GM23338 (cell line): ENCODE measurements at regions not wholly inside any gene's neighbourhood (a gene's known extent, or its start where the extent isn't known, plus 50 kb on each side); places are given as distances from the start of the nearest gene placed in this dataset.

Experiments
- ATAC-seq: fragments of 200-7000 bp; cut with Tn5 transposase; 3 replicates; pipeline ENCODE4 v1.9.1; 2020
- DNase-seq: peaks from one replicate; pipeline ENCODE4 v3.0.0-alpha.2; 2015; ENCODE audit warnings: low spot score
- H2AFZ ChIP-seq: fragments of 200-600 bp; sonication (generic); 2 replicates; pipeline ENCODE4 v1.8.0; 2016; ENCODE audit warnings: antibody characterized with exemption, mild to moderate bottlenecking, moderate library complexity
- H3F3A ChIP-seq: fragments of 200-600 bp; sonication (generic); replicated peaks from 2 replicates; pipeline ENCODE4 v1.8.0; 2017; ENCODE audit warnings: antibody characterized with exemption, mixed run types, low read depth
- H3K27ac ChIP-seq: fragments of 200-600 bp; sonication (generic); 2 replicates; pipeline ENCODE4 v1.6.1; 2016; ENCODE audit warnings: low read depth
- H3K27me3 ChIP-seq: fragments of 200-600 bp; sonication (generic); 2 replicates; pipeline ENCODE4 v1.8.0; 2016; ENCODE audit warnings: mild to moderate bottlenecking, mixed run types, moderate library complexity; ENCODE audit not compliant: insufficient read depth
- H3K36me3 ChIP-seq: fragments of 200-600 bp; sonication (generic); 2 replicates; pipeline ENCODE4 v1.8.0; 2016; ENCODE audit warnings: mild to moderate bottlenecking; ENCODE audit not compliant: insufficient read depth
- H3K4me1 ChIP-seq: fragments of 200-600 bp; sonication (generic); 2 replicates; pipeline ENCODE4 v1.8.0; 2016; ENCODE audit warnings: mild to moderate bottlenecking, moderate library complexity; ENCODE audit not compliant: insufficient read depth
- H3K4me2 ChIP-seq: fragments of 200-600 bp; sonication (generic); 2 replicates; pipeline ENCODE4 v1.7.1; 2017; ENCODE audit warnings: mixed run types
- H3K4me3 ChIP-seq: fragments of 200-600 bp; sonication (generic); 2 replicates; pipeline ENCODE4 v1.6.1; 2016; ENCODE audit warnings: mixed run types
- H3K79me2 ChIP-seq: fragments of 200-600 bp; sonication (generic); replicated peaks from 2 replicates; pipeline ENCODE4 v1.8.0; 2017; ENCODE audit warnings: mild to moderate bottlenecking; ENCODE audit not compliant: insufficient read depth
- H3K9me2 ChIP-seq: fragments of 200-600 bp; sonication (generic); 2 replicates; pipeline ENCODE4 v1.8.0; 2017; ENCODE audit not compliant: insufficient read depth
- H4K20me1 ChIP-seq: fragments of 200-600 bp; sonication (generic); replicated peaks from 2 replicates; pipeline ENCODE4 v1.8.0; 2017; ENCODE audit warnings: mild to moderate bottlenecking; ENCODE audit not compliant: insufficient read depth
- H3K27ac Mint-ChIP-seq: 2 replicates; pipeline ENCODE4 v1.8.0; 2020; ENCODE audit warnings: inconsistent platforms, mild to moderate bottlenecking, moderate library complexity, mixed read lengths
- H3K27me3 Mint-ChIP-seq: 3 replicates; pipeline ENCODE4 v1.8.0; 2022; ENCODE audit warnings: low read depth, mild to moderate bottlenecking, moderate library complexity, mixed read lengths, inconsistent platforms; ENCODE audit not compliant: insufficient read depth, poor library complexity
- H3K36me3 Mint-ChIP-seq: 3 replicates; pipeline ENCODE4 v1.8.0; 2021; ENCODE audit warnings: low read depth, mild to moderate bottlenecking, inconsistent platforms, moderate library complexity, mixed read lengths
- H3K4me1 Mint-ChIP-seq: 3 replicates; pipeline ENCODE4 v1.8.0; 2020; ENCODE audit warnings: mild to moderate bottlenecking, inconsistent platforms, mixed read lengths
- H3K4me3 Mint-ChIP-seq: 3 replicates; pipeline ENCODE4 v1.8.0; 2021; ENCODE audit warnings: moderate library complexity, mild to moderate bottlenecking, inconsistent platforms, mixed read lengths
- H3K9me3 Mint-ChIP-seq: 3 replicates; pipeline ENCODE4 v1.8.0; 2020; ENCODE audit warnings: moderate library complexity, mild to moderate bottlenecking, inconsistent platforms, mixed read lengths
- CREB1 ChIP-seq: fragments of 250-450 bp; sonication (Bioruptor Pico); IDR thresholded peaks from 2 replicates; pipeline ENCODE4 v1.5.0; 2020; ENCODE audit warnings: low read depth, mild to moderate bottlenecking, moderate library complexity
- CTCF ChIP-seq, 2 experiments: fragments of 200-600 bp in 1 of 2; sonication (generic) in 1 of 2; conservative IDR thresholded peaks; 2 replicates each; pipeline versions ENCODE4 v1.5.1 to v1.6.1; 2016 to 2017; ENCODE audit warnings: antibody characterized with exemption in 2 of 2, low read depth in 2 of 2, mild to moderate bottlenecking in 2 of 2, moderate library complexity in 1 of 2
- ETS1 ChIP-seq: IDR thresholded peaks from 2 replicates; pipeline ENCODE4 v1.6.1; 2016; ENCODE audit warnings: antibody characterized with exemption
- EZH2 ChIP-seq: fragments of 200-600 bp; sonication (generic); IDR thresholded peaks from one replicate; pipeline ENCODE4 v1.8.0; 2017; ENCODE audit warnings: antibody characterized with exemption, mild to moderate bottlenecking, low read depth; ENCODE audit not compliant: unreplicated experiment
- JUNB ChIP-seq: IDR thresholded peaks from one replicate; pipeline ENCODE4 v1.6.1; 2016; ENCODE audit warnings: antibody characterized with exemption; ENCODE audit not compliant: unreplicated experiment
- NANOG ChIP-seq: IDR thresholded peaks from 2 replicates; pipeline ENCODE4 v1.6.1; 2016; ENCODE audit warnings: antibody characterized with exemption, borderline replicate concordance
- POLR2AphosphoS5 ChIP-seq: IDR thresholded peaks from 2 replicates; pipeline ENCODE4 v1.6.1; 2016; ENCODE audit warnings: antibody characterized with exemption, low read depth
- ZNF114 ChIP-seq: fragments of 250-450 bp; sonication (Bioruptor Pico); IDR thresholded peaks from 2 replicates; pipeline ENCODE4 v1.5.0; 2020; ENCODE audit warnings: mild to moderate bottlenecking, moderate library complexity
- ZNF331 ChIP-seq: fragments of 250-450 bp; sonication (Bioruptor Pico); IDR thresholded peaks from 2 replicates; pipeline ENCODE4 v1.5.0; 2020; ENCODE audit warnings: low read depth, mild to moderate bottlenecking, moderate library complexity
- ZNF462 ChIP-seq: fragments of 250-450 bp; sonication (Bioruptor Pico); IDR thresholded peaks from 2 replicates; pipeline ENCODE4 v1.5.0; 2020; ENCODE audit warnings: mild to moderate bottlenecking, moderate library complexity

- no peak for TF ChIP-seq CREB1 (CRISPR knock-in tag)
- TF ChIP-seq ZNF114 (CRISPR knock-in tag): no peak
- TF ChIP-seq CTCF (conservative IDR thresholded peaks at IDR 0.05; ENCODE audit: low read depth in 2 of 2): no peak
- TF ChIP-seq ETS1: no peak
- no peak for TF ChIP-seq JUNB
- no peak for TF ChIP-seq EZH2
- TF ChIP-seq POLR2AphosphoS5: no peak
- no peak for TF ChIP-seq NANOG
- no peak for TF ChIP-seq ZNF331 (CRISPR knock-in tag)
Observed at GRCh38 chr4:125620066-125620860, 305.5 kb downstream of the FAT4 start (continued).

GRCh38 chr4:125624951-125625350, 310.2 kb downstream of the FAT4 start:
- Histone ChIP-seq H3K27me3 (no peaks in the 10 kb centered on the region), H2AFZ (no peak overlapping the region), H3K27ac (no peak overlapping the region), H3F3A (no peaks in the 10 kb centered on the region), H3K79me2 (no peaks in the 10 kb centered on the region), H4K20me1 (no peaks in the 10 kb centered on the region), H3K4me3 (no peak overlapping the region), H3K36me3 (no peaks in the 10 kb centered on the region), H3K9me2 (no peaks in the 10 kb centered on the region), H3K4me1 (0 out of 2 replicates have a peak, but pooled peaks cover 7% of the 10 kb centered on the region), H3K4me2 (no peak overlapping the region)
- H3K27me3 Mint-ChIP-seq: no peaks in the 10 kb centered on the region
- peaks cover 4% of the 10 kb centered on the region; the same call in 2 of the 3 replicates for H3K4me1 Mint-ChIP-seq
- H3K9me3 Mint-ChIP-seq: no peaks in the 10 kb centered on the region
- H3K4me3 Mint-ChIP-seq: no peak overlapping the region
- ATAC-seq: no peak
- H3K27ac Mint-ChIP-seq: no peak overlapping the region
- H3K36me3 Mint-ChIP-seq: no peaks in the 10 kb centered on the region
- TF ChIP-seq ZNF331 (CRISPR knock-in tag) (no peak), POLR2AphosphoS5 (no peak), CTCF (conservative IDR thresholded peaks at IDR 0.05; ENCODE audit: low read depth in 2 of 2) (no peak), EZH2 (no peak), ZNF462 (CRISPR knock-in tag) (no peak)
- no peak for DNase-seq
